ENCODE measurements at regions not wholly inside any gene's neighbourhood (a gene's known extent, or its start where the extent isn't known, plus 50 kb on each side); places are given as distances from the start of the nearest gene placed in this dataset.

DNA sequence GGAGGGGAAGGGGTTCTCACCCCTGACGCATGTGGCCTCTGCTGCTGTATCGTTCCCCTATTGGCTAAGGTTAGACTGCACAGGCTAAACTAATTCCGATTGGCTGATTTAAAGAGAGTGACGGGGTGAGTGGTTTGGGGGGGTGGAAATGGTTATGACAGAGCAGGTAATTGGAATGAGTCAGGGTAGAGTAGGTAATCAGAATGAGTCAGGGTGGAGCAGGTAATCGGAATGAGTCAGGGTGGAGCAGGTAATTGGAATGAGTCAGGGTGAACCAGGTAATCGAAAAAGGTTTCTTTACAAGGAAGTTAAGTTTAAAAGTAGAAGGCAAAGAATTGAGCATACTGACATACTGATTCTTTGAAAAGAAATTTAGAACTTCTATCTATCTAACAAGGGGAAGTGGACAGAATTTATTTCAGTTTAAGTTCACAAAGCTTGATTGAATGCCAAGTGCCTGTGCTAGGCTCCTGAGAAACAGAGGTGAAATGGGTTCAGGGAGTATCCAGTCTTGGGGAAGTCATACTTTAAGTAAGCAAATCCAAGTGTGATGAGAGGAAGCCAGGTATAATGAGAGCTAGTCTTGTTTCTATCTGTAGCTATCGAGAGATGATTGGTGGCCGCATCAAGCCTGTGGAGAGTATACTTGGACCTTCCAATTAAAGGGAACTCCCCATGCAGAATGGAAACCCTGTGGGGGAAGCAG lies 58.0 kb downstream of the C11orf91 start:
- TF ChIP-seq, protein P1, sequence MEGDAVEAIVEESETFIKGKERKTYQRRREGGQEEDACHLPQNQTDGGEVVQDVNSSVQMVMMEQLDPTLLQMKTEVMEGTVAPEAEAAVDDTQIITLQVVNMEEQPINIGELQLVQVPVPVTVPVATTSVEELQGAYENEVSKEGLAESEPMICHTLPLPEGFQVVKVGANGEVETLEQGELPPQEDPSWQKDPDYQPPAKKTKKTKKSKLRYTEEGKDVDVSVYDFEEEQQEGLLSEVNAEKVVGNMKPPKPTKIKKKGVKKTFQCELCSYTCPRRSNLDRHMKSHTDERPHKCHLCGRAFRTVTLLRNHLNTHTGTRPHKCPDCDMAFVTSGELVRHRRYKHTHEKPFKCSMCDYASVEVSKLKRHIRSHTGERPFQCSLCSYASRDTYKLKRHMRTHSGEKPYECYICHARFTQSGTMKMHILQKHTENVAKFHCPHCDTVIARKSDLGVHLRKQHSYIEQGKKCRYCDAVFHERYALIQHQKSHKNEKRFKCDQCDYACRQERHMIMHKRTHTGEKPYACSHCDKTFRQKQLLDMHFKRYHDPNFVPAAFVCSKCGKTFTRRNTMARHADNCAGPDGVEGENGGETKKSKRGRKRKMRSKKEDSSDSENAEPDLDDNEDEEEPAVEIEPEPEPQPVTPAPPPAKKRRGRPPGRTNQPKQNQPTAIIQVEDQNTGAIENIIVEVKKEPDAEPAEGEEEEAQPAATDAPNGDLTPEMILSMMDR (IDR thresholded peaks at IDR 0.05): no peak
- TF ChIP-seq POLR2A (IDR thresholded peaks at IDR 0.05): no peak

Measured in adrenal gland (tissue), 5 donors.